Lung (tissue), 11 donors: ENCODE measurements at regions not wholly inside any gene's neighbourhood (a gene's known extent, or its start where the extent isn't known, plus 50 kb on each side); places are given as distances from the start of the nearest gene placed in this dataset.

Source experiments
- ATAC-seq: fragments of 200-7000 bp; cut with Tn5 transposase; one replicate; pipeline ENCODE4 v1.9.1; 2020; ENCODE audit warnings: moderate number of reproducible peaks; ENCODE audit not compliant: insufficient read depth, low FRiP score
- DNase-seq, 3 donors: peaks; one replicate each; pipeline ENCODE4 v3.0.0-alpha.2; 2013 to 2017
- H3K27ac ChIP-seq, 2 donors: one replicate each; pipeline ENCODE4 v1.5.1; 2013; ENCODE audit warnings: mild to moderate bottlenecking in 2 of 2, moderate library complexity in 2 of 2, control low read depth in 1 of 2, inconsistent platforms in 1 of 2, low read depth in 1 of 2, low read length in 1 of 2
- H3K27me3 ChIP-seq, 3 donors: one replicate each; pipeline ENCODE4 v1.5.1; 2013; ENCODE audit warnings: low read length in 2 of 3; ENCODE audit not compliant: control insufficient read depth in 3 of 3, insufficient read depth in 3 of 3
- H3K36me3 ChIP-seq, 4 donors: one replicate each; pipeline ENCODE4 v1.5.1; 2013; ENCODE audit warnings: low read length in 4 of 4, mild to moderate bottlenecking in 1 of 4, moderate library complexity in 1 of 4; ENCODE audit not compliant: control insufficient read depth in 4 of 4, insufficient read depth in 4 of 4
- H3K4me1 ChIP-seq, 5 donors: one replicate each; pipeline ENCODE4 v1.5.1; 2013; ENCODE audit warnings: low read length in 5 of 5, mild to moderate bottlenecking in 2 of 5, moderate library complexity in 1 of 5; ENCODE audit not compliant: control insufficient read depth in 5 of 5, insufficient read depth in 5 of 5
- H3K4me3 ChIP-seq: one replicate; pipeline ENCODE4 v1.5.1; 2013; ENCODE audit warnings: mild to moderate bottlenecking, control low read depth, moderate library complexity
- H3K9ac ChIP-seq, 2 donors: one replicate each; pipeline ENCODE4 v1.5.1; 2013; ENCODE audit warnings: low read length in 2 of 2, control low read depth in 1 of 2; ENCODE audit not compliant: insufficient read depth in 1 of 2
- H3K9me3 ChIP-seq, 4 donors: one replicate each; pipeline ENCODE4 v1.5.1; 2013; ENCODE audit warnings: low read length in 3 of 4, mild to moderate bottlenecking in 1 of 4, moderate library complexity in 1 of 4; ENCODE audit not compliant: control insufficient read depth in 4 of 4, insufficient read depth in 3 of 4
- CTCF ChIP-seq: IDR thresholded peaks from 2 replicates; pipeline ENCODE4 v1.5.1; 2012; ENCODE audit warnings: mild to moderate bottlenecking; ENCODE audit errors: control extremely low read depth, extremely low read depth
- WGBS, 2 donors: extraction: QIAGEN DNeasy Blood & Tissue Kit; methylation state at CpG; one replicate each; pipeline ENCODE4 v1.1.7; 2013; 5-methylcytosine and 5-hydroxymethylcytosine counted together
- donor health status: control.
- donor health status: control.
- donor health status: Bipolar disorder and iron deficiency.
- donor health status: healthy.
- donor health status: DM: yes; HTN: yes; CAD: no.

DNA sequence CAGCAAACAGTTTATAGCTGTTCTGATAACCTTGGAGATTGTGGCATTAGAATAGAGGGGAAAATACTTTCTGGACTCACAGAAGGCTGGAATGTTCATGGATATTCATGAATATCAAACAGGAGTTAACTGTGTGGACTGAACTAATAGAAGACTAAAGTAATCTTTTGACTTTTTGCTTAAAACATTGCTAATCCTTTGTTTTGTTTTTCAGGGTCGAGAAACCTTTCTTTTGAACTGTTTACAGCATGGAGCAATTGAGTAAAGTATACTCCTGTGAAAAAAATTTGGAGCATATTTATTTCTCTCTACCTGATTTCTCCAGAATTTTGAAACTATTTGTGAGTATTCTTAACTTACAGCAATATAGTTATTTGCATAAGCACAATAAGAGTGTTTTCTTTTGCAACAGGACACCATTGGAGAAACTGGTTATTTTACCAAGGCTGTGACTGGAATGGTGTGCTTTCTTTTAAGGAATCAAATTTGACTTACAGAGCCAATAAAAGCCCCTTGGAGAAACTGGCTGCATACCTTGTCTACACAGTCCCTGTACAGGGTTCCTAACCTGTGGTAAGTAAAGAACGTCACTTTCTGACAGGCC lies 821.6 kb downstream of the TBC1D22A start:
- H3K4me3 ChIP-seq = no peak overlapping the region
- no peaks in the 10 kb centered on the region for H3K27me3 ChIP-seq
- no peaks in the 10 kb centered on the region for H3K36me3 ChIP-seq
- WGBS, 2 donors = 72 to 75% methylated on average over 2 of the region's 2 CpGs
- no peak overlapping the region for H3K27ac ChIP-seq
- DNase-seq (no peak), ATAC-seq (no peak)
- H3K9me3 ChIP-seq = peaks cover 0 to 4% (median 0%) of the 10 kb centered on the region in 4 donors
- H3K9ac ChIP-seq = no peak overlapping the region
- no peak for TF ChIP-seq CTCF
- H3K4me1 ChIP-seq = no peaks in the 10 kb centered on the region

DNA sequence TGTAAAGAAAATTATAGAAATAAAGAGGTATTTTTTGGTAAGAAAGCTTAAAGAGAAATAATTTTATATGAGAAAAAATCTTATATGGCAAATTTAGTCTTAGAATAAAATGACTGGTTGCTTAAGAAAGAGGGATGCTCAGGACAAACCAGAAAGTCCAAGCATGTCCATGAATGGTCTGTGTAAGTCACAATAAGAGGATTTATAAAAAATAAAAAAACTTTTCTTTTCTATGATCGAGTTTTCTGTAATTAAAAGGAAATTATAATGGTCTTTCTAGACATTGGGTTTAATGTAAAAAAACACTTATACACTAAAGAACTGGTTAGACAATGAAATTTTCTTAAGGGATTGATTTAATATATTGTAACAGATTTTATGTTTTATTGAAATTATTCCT lies 819.6 kb downstream of the TBC1D22A start:
- Histone ChIP-seq H3K4me1 (no peaks in the 10 kb centered on the region), H3K9ac (no peak overlapping the region), H3K9me3 (peaks cover 0 to 4% (median 0%) of the 10 kb centered on the region in 4 donors), H3K27me3 (no peaks in the 10 kb centered on the region), H3K4me3 (no peak overlapping the region), H3K27ac (no peak overlapping the region), H3K36me3 (no peaks in the 10 kb centered on the region)
- DNase-seq (no peak), ATAC-seq (no peak)
- no peak for TF ChIP-seq CTCF
- 61 to 62% methylated on average over 1 of the region's 1 CpG for WGBS, 2 donors

- Histone ChIP-seq H3K36me3 (no peaks in the 10 kb centered on the region), H3K4me1 (no peaks in the 10 kb centered on the region), H3K9ac (no peak overlapping the region), H3K27ac (no peak overlapping the region), H3K9me3 (peaks cover 0 to 4% (median 0%) of the 10 kb centered on the region in 4 donors), H3K27me3 (no peaks in the 10 kb centered on the region), H3K4me3 (no peak overlapping the region)
- ATAC-seq (no peak), DNase-seq (peak in 2 of 3 donors; percentile 51 to 56)
- TF ChIP-seq CTCF = no peak
These were observed 817.7 kb downstream of the TBC1D22A start for GRCh38 chr22:47580121-47580520.

GRCh38 chr22:47576908-47577307 lies 814.5 kb downstream of the TBC1D22A start:
- TF ChIP-seq CTCF = no peak

More at GRCh38 chr22:47576908-47577307, 814.5 kb downstream of the TBC1D22A start:
- H3K27ac ChIP-seq = no peak overlapping the region
- H3K9me3 ChIP-seq = no peaks in the 10 kb centered on the region
- peaks cover 0 to 7% (median 0%) of the 10 kb centered on the region in 5 donors for H3K4me1 ChIP-seq
- H3K9ac ChIP-seq = no peak overlapping the region
- H3K4me3 ChIP-seq = no peak overlapping the region
- DNase-seq (no peak), ATAC-seq (no peak)
- no peaks in the 10 kb centered on the region for H3K36me3 ChIP-seq
- WGBS, 2 donors = 82 to 85% methylated on average over 3 of the region's 3 CpGs
- peaks cover 0 to 5% (median 2%) of the 10 kb centered on the region in 3 donors for H3K27me3 ChIP-seq
